ENCODE measurements at regions not wholly inside any gene's neighbourhood (a gene's known extent, or its start where the extent isn't known, plus 50 kb on each side); places are given as distances from the start of the nearest gene placed in this dataset.

GRCh38 chr2:4291430-4291829 is 588.1 kb downstream of the DCDC2C start:
- Histone ChIP-seq H3K27ac (ENCODE audit: low read depth, low read length) (no peak overlapping the region), H3K27me3 (ENCODE audit: insufficient read depth, low read length) (no peaks in the 10 kb centered on the region), H3K36me3 (ENCODE audit: insufficient read depth, low read length) (no peaks in the 10 kb centered on the region), H3K9me3 (ENCODE audit: control insufficient read depth in 1 of 2, low read length in 2 of 2) (no peaks in the 10 kb centered on the region), H3K4me3 (ENCODE audit: low read length in 2 of 2) (no peak overlapping the region), H3K4me1 (ENCODE audit: insufficient read depth, low read length) (no peaks in the 10 kb centered on the region)
- no peaks in the 10 kb centered on the region for H3K4me1 Mint-ChIP-seq
- ChIA-PET POLR2A (ENCODE audit: partially characterized antibody) (no interaction called here), CTCF (ENCODE audit: partially characterized antibody) (no interaction called here)
- H3K36me3 Mint-ChIP-seq: no peaks in the 10 kb centered on the region
- intact Hi-C loops (cut with micrococcal nuclease): no loop called here
- no peaks in the 10 kb centered on the region for H3K27me3 Mint-ChIP-seq
- H3K9me3 Mint-ChIP-seq: peaks cover 0 to 17% (median 3%) of the 10 kb centered on the region in 8 donors
- H3K4me3 Mint-ChIP-seq: no peak overlapping the region
- no peak for DNase-seq
- H3K27ac Mint-ChIP-seq: no peak overlapping the region

- Mint-ChIP-seq H3K36me3 (no peaks in the 10 kb centered on the region), H3K9me3 (peaks cover 1 to 17% (median 5%) of the 10 kb centered on the region in 8 donors), H3K4me3 (no peak overlapping the region), H3K4me1 (no peaks in the 10 kb centered on the region), H3K27ac (no peak overlapping the region), H3K27me3 (no peaks in the 10 kb centered on the region)
- DNase-seq: no peak
- POLR2A ChIA-PET (ENCODE audit: partially characterized antibody): no interaction called here
- intact Hi-C loops (cut with micrococcal nuclease): no loop called here
- no peaks in the 10 kb centered on the region for H3K9me3 ChIP-seq (ENCODE audit: control insufficient read depth in 1 of 2, low read length in 2 of 2)
- no peak overlapping the region for H3K4me3 ChIP-seq (ENCODE audit: low read length in 2 of 2)
- no peaks in the 10 kb centered on the region for H3K36me3 ChIP-seq (ENCODE audit: insufficient read depth, low read length)
- no peaks in the 10 kb centered on the region for H3K4me1 ChIP-seq (ENCODE audit: insufficient read depth, low read length)
- no peaks in the 10 kb centered on the region for H3K27me3 ChIP-seq (ENCODE audit: insufficient read depth, low read length)
- CTCF ChIA-PET (ENCODE audit: partially characterized antibody): no interaction called here
- no peak overlapping the region for H3K27ac ChIP-seq (ENCODE audit: low read depth, low read length)
Observed at GRCh38 chr2:4295680-4296079, 592.3 kb downstream of the DCDC2C start.

GRCh38 chr2:4300616-4301015 is 597.2 kb downstream of the DCDC2C start:
- H3K27ac Mint-ChIP-seq: no peak overlapping the region
- intact Hi-C loops (cut with micrococcal nuclease): no loop called here
- H3K4me1 ChIP-seq (ENCODE audit: insufficient read depth, low read length): no peaks in the 10 kb centered on the region
- H3K4me1 Mint-ChIP-seq: no peaks in the 10 kb centered on the region
- H3K27me3 Mint-ChIP-seq: no peaks in the 10 kb centered on the region
- no peaks in the 10 kb centered on the region for H3K27me3 ChIP-seq (ENCODE audit: insufficient read depth, low read length)
- H3K9me3 Mint-ChIP-seq: peaks cover 0 to 15% (median 8%) of the 10 kb centered on the region in 8 donors
- H3K36me3 Mint-ChIP-seq: no peaks in the 10 kb centered on the region
- H3K27ac ChIP-seq (ENCODE audit: low read depth, low read length): no peak overlapping the region
- no peak overlapping the region for H3K4me3 Mint-ChIP-seq
- no peaks in the 10 kb centered on the region for H3K36me3 ChIP-seq (ENCODE audit: insufficient read depth, low read length)
- ChIA-PET POLR2A (ENCODE audit: partially characterized antibody) (no interaction called here), CTCF (ENCODE audit: partially characterized antibody) (no interaction called here)
- H3K9me3 ChIP-seq (ENCODE audit: control insufficient read depth in 1 of 2, low read length in 2 of 2): no peaks in the 10 kb centered on the region
- no peak for DNase-seq
- no peak overlapping the region for H3K4me3 ChIP-seq (ENCODE audit: low read length in 2 of 2)

- no peak overlapping the region for H3K4me3 Mint-ChIP-seq
- POLR2A ChIA-PET (ENCODE audit: partially characterized antibody): no interaction called here
- no peaks in the 10 kb centered on the region for H3K27me3 Mint-ChIP-seq
Observed at GRCh38 chr2:4324531-4324930, 621.2 kb downstream of the DCDC2C start.

GRCh38 chr2:4336864-4337263 is 633.5 kb downstream of the DCDC2C start:
- H3K36me3 Mint-ChIP-seq: no peaks in the 10 kb centered on the region
- ChIA-PET POLR2A (ENCODE audit: partially characterized antibody) (no interaction called here), CTCF (ENCODE audit: partially characterized antibody) (no interaction called here)
- H3K27me3 Mint-ChIP-seq: no peaks in the 10 kb centered on the region
- no peak overlapping the region for H3K27ac Mint-ChIP-seq
- DNase-seq: no peak
- no peaks in the 10 kb centered on the region for H3K9me3 ChIP-seq (ENCODE audit: control insufficient read depth in 1 of 2, low read length in 2 of 2)
- H3K27me3 ChIP-seq (ENCODE audit: insufficient read depth, low read length): no peaks in the 10 kb centered on the region
- H3K36me3 ChIP-seq (ENCODE audit: insufficient read depth, low read length): no peaks in the 10 kb centered on the region
- H3K4me1 ChIP-seq (ENCODE audit: insufficient read depth, low read length): no peaks in the 10 kb centered on the region
- no peak overlapping the region for H3K27ac ChIP-seq (ENCODE audit: low read depth, low read length)
- intact Hi-C loops (cut with micrococcal nuclease): no loop called here
- H3K4me3 ChIP-seq (ENCODE audit: low read length in 2 of 2): no peak overlapping the region
- no peaks in the 10 kb centered on the region for H3K4me1 Mint-ChIP-seq
- no peak overlapping the region for H3K4me3 Mint-ChIP-seq
- H3K9me3 Mint-ChIP-seq: peaks cover 0 to 17% (median 5%) of the 10 kb centered on the region in 8 donors

More at GRCh38 chr2:4324531-4324930, 621.2 kb downstream of the DCDC2C start:
- Mint-ChIP-seq H3K36me3 (no peaks in the 10 kb centered on the region), H3K27ac (no peak overlapping the region), H3K9me3 (peaks cover 0 to 9% (median 6%) of the 10 kb centered on the region in 8 donors), H3K4me1 (no peaks in the 10 kb centered on the region)
- no peak for DNase-seq
- no peak overlapping the region for H3K4me3 ChIP-seq (ENCODE audit: low read length in 2 of 2)
- H3K9me3 ChIP-seq (ENCODE audit: control insufficient read depth in 1 of 2, low read length in 2 of 2): peaks cover 0 to 2% of the 10 kb centered on the region in 2 donors
- CTCF ChIA-PET (ENCODE audit: partially characterized antibody): no interaction called here
- H3K36me3 ChIP-seq (ENCODE audit: insufficient read depth, low read length): no peaks in the 10 kb centered on the region
- H3K4me1 ChIP-seq (ENCODE audit: insufficient read depth, low read length): no peaks in the 10 kb centered on the region
- no peak overlapping the region for H3K27ac ChIP-seq (ENCODE audit: low read depth, low read length)
- intact Hi-C loops (cut with micrococcal nuclease): no loop called here
- H3K27me3 ChIP-seq (ENCODE audit: insufficient read depth, low read length): no peaks in the 10 kb centered on the region

GRCh38 chr2:4338345-4338744 is 635.0 kb downstream of the DCDC2C start:
- Histone ChIP-seq H3K9me3 (ENCODE audit: control insufficient read depth in 1 of 2, low read length in 2 of 2) (no peaks in the 10 kb centered on the region), H3K4me3 (ENCODE audit: low read length in 2 of 2) (no peak overlapping the region), H3K27me3 (ENCODE audit: insufficient read depth, low read length) (no peaks in the 10 kb centered on the region), H3K4me1 (ENCODE audit: insufficient read depth, low read length) (no peaks in the 10 kb centered on the region), H3K36me3 (ENCODE audit: insufficient read depth, low read length) (no peaks in the 10 kb centered on the region), H3K27ac (ENCODE audit: low read depth, low read length) (no peak overlapping the region)
- no peaks in the 10 kb centered on the region for H3K27me3 Mint-ChIP-seq
- no peak overlapping the region for H3K4me3 Mint-ChIP-seq
- no peak overlapping the region for H3K27ac Mint-ChIP-seq
- H3K4me1 Mint-ChIP-seq: no peaks in the 10 kb centered on the region
- ChIA-PET CTCF (ENCODE audit: partially characterized antibody) (no interaction called here), POLR2A (ENCODE audit: partially characterized antibody) (no interaction called here)
- H3K9me3 Mint-ChIP-seq: peaks cover 0 to 17% (median 7%) of the 10 kb centered on the region in 8 donors
- no peaks in the 10 kb centered on the region for H3K36me3 Mint-ChIP-seq
- intact Hi-C loops (cut with micrococcal nuclease): no loop called here
- DNase-seq: no peak

GRCh38 chr2:4340536-4340935 is 637.2 kb downstream of the DCDC2C start:
- H3K36me3 ChIP-seq (ENCODE audit: insufficient read depth, low read length): no peaks in the 10 kb centered on the region
- no peak for DNase-seq
- no peaks in the 10 kb centered on the region for H3K4me1 Mint-ChIP-seq
- no peaks in the 10 kb centered on the region for H3K36me3 Mint-ChIP-seq
- no peaks in the 10 kb centered on the region for H3K9me3 ChIP-seq (ENCODE audit: control insufficient read depth in 1 of 2, low read length in 2 of 2)
- H3K4me3 ChIP-seq (ENCODE audit: low read length in 2 of 2): no peak overlapping the region
- ChIA-PET POLR2A (ENCODE audit: partially characterized antibody) (no interaction called here), CTCF (ENCODE audit: partially characterized antibody) (no interaction called here)
- H3K27me3 Mint-ChIP-seq: no peaks in the 10 kb centered on the region
- no peak overlapping the region for H3K27ac Mint-ChIP-seq
- no peak overlapping the region for H3K4me3 Mint-ChIP-seq
- intact Hi-C loops (cut with micrococcal nuclease): no loop called here
- H3K4me1 ChIP-seq (ENCODE audit: insufficient read depth, low read length): no peaks in the 10 kb centered on the region
- no peaks in the 10 kb centered on the region for H3K27me3 ChIP-seq (ENCODE audit: insufficient read depth, low read length)
- H3K27ac ChIP-seq (ENCODE audit: low read depth, low read length): no peak overlapping the region
- H3K9me3 Mint-ChIP-seq: peaks cover 0 to 17% (median 6%) of the 10 kb centered on the region in 8 donors

GRCh38 chr2:4346628-4347027 is 643.3 kb downstream of the DCDC2C start:
- CTCF ChIA-PET (ENCODE audit: partially characterized antibody): no interaction called here
- no peak for DNase-seq
- no peak overlapping the region for H3K27ac Mint-ChIP-seq
- POLR2A ChIA-PET (ENCODE audit: partially characterized antibody): no interaction called here
- no peak overlapping the region for H3K4me3 ChIP-seq (ENCODE audit: low read length in 2 of 2)
- no peak overlapping the region for H3K27ac ChIP-seq (ENCODE audit: low read depth, low read length)
- H3K4me1 ChIP-seq (ENCODE audit: insufficient read depth, low read length): no peaks in the 10 kb centered on the region
- no peaks in the 10 kb centered on the region for H3K4me1 Mint-ChIP-seq
- H3K36me3 Mint-ChIP-seq: no peaks in the 10 kb centered on the region
- no peaks in the 10 kb centered on the region for H3K27me3 ChIP-seq (ENCODE audit: insufficient read depth, low read length)
- H3K4me3 Mint-ChIP-seq: no peak overlapping the region
- no peaks in the 10 kb centered on the region for H3K27me3 Mint-ChIP-seq
- H3K9me3 Mint-ChIP-seq: peaks cover 0 to 22% (median 14%) of the 10 kb centered on the region in 8 donors
- intact Hi-C loops (cut with micrococcal nuclease): no loop called here
- H3K9me3 ChIP-seq (ENCODE audit: control insufficient read depth in 1 of 2, low read length in 2 of 2): no peaks in the 10 kb centered on the region
- no peaks in the 10 kb centered on the region for H3K36me3 ChIP-seq (ENCODE audit: insufficient read depth, low read length)

All from CD4-positive, alpha-beta memory T cell (primary cell).